IMR-90 (cell line): ENCODE measurements at regions not wholly inside any gene's neighbourhood (a gene's known extent, or its start where the extent isn't known, plus 50 kb on each side); places are given as distances from the start of the nearest gene placed in this dataset.

Experiments used
- ATAC-seq: fragments of 200-7000 bp; cut with Tn5 transposase; 2 replicates; pipeline ENCODE4 v1.9.1; 2020; ENCODE audit warnings: low read depth, mild to moderate bottlenecking, moderate library complexity
- BruUV-seq: library from RNA; stranded (reverse); fragments of 400-500 nt; replicated peaks from 2 replicates; lab custom pipeline; 2021; lab: Mats Ljungman, UMichigan
- CTCF ChIA-PET: fragments of 300-600 bp; formaldehyde crosslinking; extraction: SDS; loops from one replicate; lab custom pipeline; 2021; ENCODE audit warnings: antibody characterized with exemption; lab: Yijun Ruan, JAX
- POLR2A ChIA-PET: fragments of 300-600 bp; sonication (Branson Sonifier 250); formaldehyde crosslinking; loops from one replicate; lab custom pipeline; 2022; ENCODE audit warnings: antibody characterized with exemption; ENCODE audit not compliant: unreplicated experiment; lab: Charles Lee
- DNase-seq: peaks from one replicate; pipeline ENCODE4 v3.0.0; 2013
- H2AFZ ChIP-seq: replicated peaks from 2 replicates; pipeline ENCODE3; 2013; ENCODE audit warnings: low read length, mild to moderate bottlenecking; ENCODE audit not compliant: poor library complexity
- H2AK5ac ChIP-seq: 2 replicates; pipeline ENCODE4 v1.6.1; 2013; ENCODE audit warnings: low read depth, low read length, inconsistent platforms
- H2AK9ac ChIP-seq: replicated peaks from 2 replicates; pipeline ENCODE3; 2013; ENCODE audit warnings: mild to moderate bottlenecking, low read depth, low read length, moderate library complexity; ENCODE audit not compliant: poor library complexity
- H2BK120ac ChIP-seq: 2 replicates; pipeline ENCODE4 v1.6.1; 2013; ENCODE audit warnings: low read depth, low read length, inconsistent platforms
- H2BK15ac ChIP-seq: 3 replicates; pipeline ENCODE4 v1.6.1; 2013; ENCODE audit warnings: low read depth, low read length, inconsistent platforms
- H2BK20ac ChIP-seq: 2 replicates; pipeline ENCODE4 v1.6.1; 2013; ENCODE audit warnings: low read depth, mild to moderate bottlenecking, inconsistent platforms, low read length, moderate library complexity
- H2BK5ac ChIP-seq: 2 replicates; pipeline ENCODE4 v1.6.1; 2013; ENCODE audit warnings: mild to moderate bottlenecking, low read depth, low read length, inconsistent platforms; ENCODE audit not compliant: poor library complexity, severe bottlenecking
- H3K14ac ChIP-seq: replicated peaks from 2 replicates; pipeline ENCODE4 v1.6.1; 2013; ENCODE audit warnings: low read depth, low read length, inconsistent platforms
- H3K18ac ChIP-seq: 2 replicates; pipeline ENCODE4 v1.6.1; 2013; ENCODE audit warnings: low read depth, low read length, control low read depth
- H3K23ac ChIP-seq: 2 replicates; pipeline ENCODE4 v1.6.1; 2013; ENCODE audit warnings: low read depth, low read length, inconsistent platforms
- H3K27ac ChIP-seq: 2 replicates; pipeline ENCODE4 v1.5.1; 2013; ENCODE audit warnings: mild to moderate bottlenecking, control low read depth, low read length; ENCODE audit not compliant: insufficient read depth
- H3K27me3 ChIP-seq: 2 replicates; pipeline ENCODE4 v1.6.1; 2013; ENCODE audit warnings: low read length; ENCODE audit not compliant: control insufficient read depth, insufficient read depth
- H3K36me3 ChIP-seq: 2 replicates; pipeline ENCODE4 v1.6.1; 2013; ENCODE audit warnings: low read length, mixed read lengths; ENCODE audit not compliant: control insufficient read depth, insufficient read depth
- H3K4ac ChIP-seq: 2 replicates; pipeline ENCODE4 v1.6.1; 2013; ENCODE audit warnings: low read depth, low read length, inconsistent platforms
- H3K4me1 ChIP-seq: 2 replicates; pipeline ENCODE4 v1.6.1; 2013; ENCODE audit warnings: low read length, mixed read lengths; ENCODE audit not compliant: control insufficient read depth, insufficient read depth
- H3K4me2 ChIP-seq: 2 replicates; pipeline ENCODE4 v1.6.1; 2013; ENCODE audit warnings: low read depth, mild to moderate bottlenecking, control low read depth, low read length, moderate library complexity
- H3K4me3 ChIP-seq: 2 replicates; pipeline ENCODE4 v1.5.1; 2013; ENCODE audit warnings: low read depth, mild to moderate bottlenecking, control low read depth, low read length, moderate library complexity; ENCODE audit not compliant: insufficient read depth
- H3K56ac ChIP-seq: 2 replicates; pipeline ENCODE4 v1.6.1; 2013; ENCODE audit warnings: low read length, inconsistent platforms; ENCODE audit not compliant: insufficient read depth; ENCODE audit errors: extremely low read depth
- H3K79me1 ChIP-seq, 2 experiments: 2 replicates each; pipeline ENCODE4 v1.6.1; 2013; ENCODE audit warnings: low read length in 2 of 2, inconsistent platforms in 1 of 2, low read depth in 1 of 2
- H3K9ac ChIP-seq: 2 replicates; pipeline ENCODE4 v1.6.1; 2013; ENCODE audit warnings: low read depth, low read length, control low read depth
- H3K9me1 ChIP-seq: 2 replicates; pipeline ENCODE4 v1.6.1; 2013; ENCODE audit warnings: low read length, inconsistent platforms; ENCODE audit not compliant: insufficient read depth
- H3K9me3 ChIP-seq: 2 replicates; pipeline ENCODE4 v1.6.1; 2013; ENCODE audit warnings: low read length; ENCODE audit not compliant: control insufficient read depth, insufficient read depth
- H4K20me1 ChIP-seq: 2 replicates; pipeline ENCODE4 v1.6.1; 2013; ENCODE audit warnings: low read length, inconsistent platforms; ENCODE audit not compliant: insufficient read depth
- H4K5ac ChIP-seq: 2 replicates; pipeline ENCODE4 v1.6.1; 2013; ENCODE audit warnings: mild to moderate bottlenecking, low read depth, low read length, control low read depth
- H4K8ac ChIP-seq, 2 experiments: 2 replicates each; pipeline ENCODE4 v1.6.1; 2013; ENCODE audit warnings: low read depth in 2 of 2, low read length in 2 of 2, control low read depth in 1 of 2, inconsistent platforms in 1 of 2
- H4K91ac ChIP-seq: 2 replicates; pipeline ENCODE4 v1.6.1; 2013; ENCODE audit warnings: low read depth, low read length, inconsistent platforms; ENCODE audit not compliant: insufficient read depth
- BHLHE40 ChIP-seq: fragments of 150-350 bp; IDR thresholded peaks from 2 replicates; pipeline ENCODE4 v1.6.1; 2016; ENCODE audit warnings: mild to moderate bottlenecking, low read depth, low read length
- CEBPB ChIP-seq: IDR thresholded peaks from 2 replicates; pipeline ENCODE4 v1.6.1; 2012; ENCODE audit warnings: low read depth, low read length, improper control_type of control experiment
- CHD1 ChIP-seq: IDR thresholded peaks from 2 replicates; pipeline ENCODE4 v1.6.1; 2012; ENCODE audit warnings: low read depth, low read length, improper control_type of control experiment
- CTCF ChIP-seq: conservative IDR thresholded peaks from 2 replicates; pipeline ENCODE4 v1.5.1; 2012; ENCODE audit warnings: mild to moderate bottlenecking, low read depth, low read length, improper control_type of control experiment
- ELK1 ChIP-seq: fragments of 150-350 bp; IDR thresholded peaks from 2 replicates; pipeline ENCODE4 v1.6.1; 2016; ENCODE audit warnings: low read depth, mild to moderate bottlenecking, low read length, moderate library complexity, borderline replicate concordance
- FOS ChIP-seq: fragments of 150-350 bp; IDR thresholded peaks from 2 replicates; pipeline ENCODE4 v1.6.1; 2016; ENCODE audit warnings: low read depth, low read length
- MAFK ChIP-seq: IDR thresholded peaks from 2 replicates; pipeline ENCODE4 v1.6.1; 2012; ENCODE audit warnings: low read depth, low read length, improper control_type of control experiment
- MAZ ChIP-seq: IDR thresholded peaks from 2 replicates; pipeline ENCODE4 v1.6.1; 2012; ENCODE audit warnings: low read depth, mild to moderate bottlenecking, low read length, improper control_type of control experiment, moderate library complexity, borderline replicate concordance
- MXI1 ChIP-seq: IDR thresholded peaks from 2 replicates; pipeline ENCODE4 v1.6.1; 2012; ENCODE audit warnings: low read depth, mild to moderate bottlenecking, low read length, moderate library complexity, borderline replicate concordance
- NFE2L2 ChIP-seq: fragments of 150-350 bp; IDR thresholded peaks from 2 replicates; pipeline ENCODE4 v1.6.1; 2016; ENCODE audit warnings: low read depth, mild to moderate bottlenecking, low read length
- POLR2A ChIP-seq: IDR thresholded peaks from 2 replicates; pipeline ENCODE4 v1.6.1; 2012; ENCODE audit warnings: mild to moderate bottlenecking, low read depth, low read length
- RAD21 ChIP-seq: IDR thresholded peaks from 2 replicates; pipeline ENCODE4 v1.6.1; 2012; ENCODE audit warnings: low read length, improper control_type of control experiment
- RCOR1 ChIP-seq: IDR thresholded peaks from 2 replicates; pipeline ENCODE4 v1.6.1; 2012; ENCODE audit warnings: mild to moderate bottlenecking, low read length, improper control_type of control experiment; ENCODE audit not compliant: insufficient replicate concordance
- RFX5 ChIP-seq: IDR thresholded peaks from 2 replicates; pipeline ENCODE4 v1.8.0; 2012; ENCODE audit warnings: low read depth, mild to moderate bottlenecking, low read length, moderate library complexity
- SMC3 ChIP-seq: fragments of 150-350 bp; IDR thresholded peaks from 2 replicates; pipeline ENCODE4 v1.6.1; 2016; ENCODE audit warnings: low read depth, mild to moderate bottlenecking, antibody characterized with exemption, low read length, moderate library complexity
- USF2 ChIP-seq: fragments of 150-350 bp; IDR thresholded peaks from 2 replicates; pipeline ENCODE4 v1.6.1; 2017; ENCODE audit warnings: mild to moderate bottlenecking, antibody characterized with exemption, low read length, low read depth
- WGBS, 2 experiments: methylation state at CpG; one replicate each; pipeline versions ENCODE4 v1.1.5 to v1.1.7; 2013; ENCODE audit warnings: missing lambda C conversion rate in 2 of 2; ENCODE audit not compliant: insufficient read length in 1 of 2; ENCODE audit errors: extremely low coverage in 2 of 2; 5-methylcytosine and 5-hydroxymethylcytosine counted together
- dilution Hi-C: fragments of 300-500 bp; cut with HindIII; formaldehyde crosslinking; loops from one replicate; pipeline ENCODE4 v1.14.3; 2018; ENCODE audit warnings: low sequenced_read_pairs; ENCODE audit not compliant: unreplicated experiment
- in situ Hi-C: fragments of 300-500 bp; cut with MboI; formaldehyde crosslinking; loops from 3 replicates; pipeline ENCODE4 v1.14.3; 2019; ENCODE audit warnings: low sequenced_read_pairs, inconsistent platforms, mixed read lengths
- intact Hi-C: fragments of 100-400 bp; cut with micrococcal nuclease; formaldehyde crosslinking; loops from 2 replicates; pipeline ENCODE4 v1.10.0; 2022

GRCh38 chr4:177155454-177155853, 154.2 kb upstream of the NEIL3 start:
- TF ChIP-seq MAZ = no peak
- TF ChIP-seq CTCF = no peak
- TF ChIP-seq MAFK = no peak
- TF ChIP-seq BHLHE40 = no peak
- no peak for TF ChIP-seq NFE2L2
- TF ChIP-seq MXI1 = no peak
- TF ChIP-seq CHD1 = no peak
- TF ChIP-seq POLR2A = no peak
- TF ChIP-seq FOS = no peak
- no peak for TF ChIP-seq SMC3
- TF ChIP-seq CEBPB = no peak
- no peak for TF ChIP-seq ELK1
- TF ChIP-seq RAD21 = no peak
- TF ChIP-seq USF2 = no peak
- TF ChIP-seq RFX5 = no peak
- no peak for TF ChIP-seq RCOR1
- H3K9me1 ChIP-seq = no peaks in the 10 kb centered on the region
- H4K20me1 ChIP-seq = no peaks in the 10 kb centered on the region
- H3K9ac ChIP-seq = no peak overlapping the region
- no peaks in the 10 kb centered on the region for H3K27me3 ChIP-seq
- no peaks in the 10 kb centered on the region for H3K79me1 ChIP-seq
- no peak for ATAC-seq
- H3K4ac ChIP-seq = no peak overlapping the region
- WGBS, 2 experiments = no CpG with 5 or more reads among the region's 3 CpGs
- H3K14ac ChIP-seq = no peak overlapping the region
- in situ Hi-C loops (no loop called here), intact Hi-C loops (no loop called here), dilution Hi-C loops (no loop called here)
- H2AFZ ChIP-seq = no peak overlapping the region
- H2AK5ac ChIP-seq = no peak overlapping the region
- H4K5ac ChIP-seq = no peak overlapping the region
- no peak overlapping the region for H3K4me2 ChIP-seq
- H3K18ac ChIP-seq = no peak overlapping the region
- no peaks in the 10 kb centered on the region for H3K4me1 ChIP-seq
- ChIA-PET POLR2A (no interaction called here), CTCF (interaction anchor here (0.5 kb wide), 1 partner anchor 815 kb away, joined by 3 read pairs; no protein-coding TSS in a partner anchor)
- H2BK20ac ChIP-seq = no peak overlapping the region
- no TSS peak for BruUV-seq
- H3K4me3 ChIP-seq = no peak overlapping the region
- H3K9me3 ChIP-seq = peaks cover 3% of the 10 kb centered on the region
- no peak overlapping the region for H2AK9ac ChIP-seq
- no peak for DNase-seq
- H2BK5ac ChIP-seq = no peak overlapping the region
- no peak overlapping the region for H3K23ac ChIP-seq
- no peak overlapping the region for H3K27ac ChIP-seq
- no peak overlapping the region for H4K8ac ChIP-seq
- H2BK120ac ChIP-seq = no peak overlapping the region
- H3K36me3 ChIP-seq = no peaks in the 10 kb centered on the region
- no peak overlapping the region for H3K56ac ChIP-seq
- H4K91ac ChIP-seq = no peak overlapping the region
- H2BK15ac ChIP-seq = no peak overlapping the region
